OCI-LY1 (cell line): ENCODE measurements at regions not wholly inside any gene's neighbourhood (a gene's known extent, or its start where the extent isn't known, plus 50 kb on each side); places are given as distances from the start of the nearest gene placed in this dataset.

Experiments
- EZH2 ChIP-seq: fragments of 200-600 bp; sonication (generic), shearing (Covaris generic); IDR thresholded peaks from 2 replicates; pipeline ENCODE4 v1.8.0; 2017; ENCODE audit warnings: borderline replicate concordance, mixed run types, mild to moderate bottlenecking, antibody characterized with exemption, low read length, moderate library complexity, mixed read lengths
- TF ChIP-seq, protein P1 (sequence below): fragments of 200-600 bp; sonication (generic), shearing (Covaris generic); IDR thresholded peaks from 2 replicates; pipeline ENCODE4 v1.5.1; 2017; ENCODE audit warnings: mild to moderate bottlenecking, antibody characterized with exemption, low read length, moderate library complexity, mixed read lengths

DNA sequence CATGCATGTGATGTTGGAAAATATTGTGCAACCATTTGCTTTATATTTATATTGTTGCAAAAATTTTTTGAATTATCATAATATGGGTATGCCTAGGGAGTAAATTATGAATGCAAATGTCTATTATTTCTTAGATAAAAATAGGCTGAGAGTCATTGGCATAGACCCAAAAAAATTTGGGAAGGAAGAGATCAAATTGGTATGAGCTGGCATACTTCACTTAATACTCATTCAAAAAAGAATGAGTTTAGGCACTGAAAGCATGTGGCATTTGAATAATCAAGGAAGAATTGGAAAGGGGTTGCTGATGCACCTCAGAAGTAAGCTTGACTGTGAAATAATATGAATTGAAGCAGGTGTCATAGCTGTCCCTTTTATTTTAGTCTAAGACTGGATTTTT is 764.0 kb upstream of the DPPA4 start:
- TF ChIP-seq, protein P1, sequence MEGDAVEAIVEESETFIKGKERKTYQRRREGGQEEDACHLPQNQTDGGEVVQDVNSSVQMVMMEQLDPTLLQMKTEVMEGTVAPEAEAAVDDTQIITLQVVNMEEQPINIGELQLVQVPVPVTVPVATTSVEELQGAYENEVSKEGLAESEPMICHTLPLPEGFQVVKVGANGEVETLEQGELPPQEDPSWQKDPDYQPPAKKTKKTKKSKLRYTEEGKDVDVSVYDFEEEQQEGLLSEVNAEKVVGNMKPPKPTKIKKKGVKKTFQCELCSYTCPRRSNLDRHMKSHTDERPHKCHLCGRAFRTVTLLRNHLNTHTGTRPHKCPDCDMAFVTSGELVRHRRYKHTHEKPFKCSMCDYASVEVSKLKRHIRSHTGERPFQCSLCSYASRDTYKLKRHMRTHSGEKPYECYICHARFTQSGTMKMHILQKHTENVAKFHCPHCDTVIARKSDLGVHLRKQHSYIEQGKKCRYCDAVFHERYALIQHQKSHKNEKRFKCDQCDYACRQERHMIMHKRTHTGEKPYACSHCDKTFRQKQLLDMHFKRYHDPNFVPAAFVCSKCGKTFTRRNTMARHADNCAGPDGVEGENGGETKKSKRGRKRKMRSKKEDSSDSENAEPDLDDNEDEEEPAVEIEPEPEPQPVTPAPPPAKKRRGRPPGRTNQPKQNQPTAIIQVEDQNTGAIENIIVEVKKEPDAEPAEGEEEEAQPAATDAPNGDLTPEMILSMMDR = no peak
- TF ChIP-seq EZH2 = no peak
